GM18873 (cell line): ENCODE measurements at regions not wholly inside any gene's neighbourhood (a gene's known extent, or its start where the extent isn't known, plus 50 kb on each side); places are given as distances from the start of the nearest gene placed in this dataset.

Experiments
- ATAC-seq: cut with Tn5 transposase; IDR thresholded peaks from one replicate; pipeline ENCODE4 v1.9.1; 2021; ENCODE audit warnings: mild to moderate bottlenecking, moderate library complexity, moderate number of reproducible peaks; ENCODE audit not compliant: unreplicated experiment, low FRiP score

GRCh38 chr4:59960143-59960542, 1240.0 kb upstream of the ADGRL3 start:
- no peak for ATAC-seq

- ATAC-seq, result no peak
Observed at GRCh38 chr4:59966758-59967157, 1233.4 kb upstream of the ADGRL3 start.

GRCh38 chr4:59968796-59969195, 1231.3 kb upstream of the ADGRL3 start:
- ATAC-seq, result no peak

GRCh38 chr4:59969909-59970308, 1230.2 kb upstream of the ADGRL3 start:
- no peak for ATAC-seq

GRCh38 chr4:59971952-59972351, 1228.2 kb upstream of the ADGRL3 start:
- ATAC-seq, result no peak

GRCh38 chr4:59973492-59973891, 1226.6 kb upstream of the ADGRL3 start:
- ATAC-seq, result no peak

GRCh38 chr4:59979061-59979460, 1221.1 kb upstream of the ADGRL3 start:
- no peak for ATAC-seq

GRCh38 chr4:59983852-59984251, 1216.3 kb upstream of the ADGRL3 start:
- ATAC-seq, result no peak

- ATAC-seq, result no peak
Observed at GRCh38 chr4:59987289-59987688, 1212.8 kb upstream of the ADGRL3 start.

GRCh38 chr4:59994118-59994517, 1206.0 kb upstream of the ADGRL3 start:
- no peak for ATAC-seq

GRCh38 chr4:60002603-60003337, 1197.4 kb upstream of the ADGRL3 start:
- ATAC-seq, result no peak

- ATAC-seq, result no peak
Observed at GRCh38 chr4:60013464-60014184, 1186.5 kb upstream of the ADGRL3 start.

GRCh38 chr4:60016971-60017370, 1183.2 kb upstream of the ADGRL3 start:
- ATAC-seq, result no peak

- ATAC-seq, result no peak
Observed at GRCh38 chr4:60019180-60019579, 1180.9 kb upstream of the ADGRL3 start.

- no peak for ATAC-seq
Observed at GRCh38 chr4:60019946-60020345, 1180.2 kb upstream of the ADGRL3 start.

GRCh38 chr4:60020389-60020788, 1179.7 kb upstream of the ADGRL3 start:
- no peak for ATAC-seq

- no peak for ATAC-seq
Observed at GRCh38 chr4:60033826-60034225, 1166.3 kb upstream of the ADGRL3 start.

- no peak for ATAC-seq
Observed at GRCh38 chr4:60034361-60034760, 1165.8 kb upstream of the ADGRL3 start.

GRCh38 chr4:60039908-60040307, 1160.2 kb upstream of the ADGRL3 start:
- no peak for ATAC-seq

GRCh38 chr4:60042231-60042652, 1157.9 kb upstream of the ADGRL3 start:
- no peak for ATAC-seq

- ATAC-seq, result no peak
Observed at GRCh38 chr4:60042941-60043340, 1157.2 kb upstream of the ADGRL3 start.

- ATAC-seq, result no peak
Observed at GRCh38 chr4:60078984-60079383, 1121.1 kb upstream of the ADGRL3 start.
